Body of pancreas (tissue), 4 donors: ENCODE measurements at regions not wholly inside any gene's neighbourhood (a gene's known extent, or its start where the extent isn't known, plus 50 kb on each side); places are given as distances from the start of the nearest gene placed in this dataset.

ENCODE experiments used
- ATAC-seq: fragments of 150-250 bp; one replicate; pipeline ENCODE4 v1.9.1; 2016
- DNase-seq, 4 donors: peaks; one replicate each; pipeline ENCODE4 v3.0.0-alpha.2; 2019
- H3K27ac ChIP-seq, 4 donors: fragments of 200-600 bp; sonication (generic); 1 replicate in 3 of 4; 2 replicates in 1 of 4; pipeline versions ENCODE4 v1.5.1 to v1.6.1; 2016 to 2019; ENCODE audit warnings: mild to moderate bottlenecking in 1 of 4, mixed read lengths in 1 of 4, moderate library complexity in 1 of 4
- H3K27me3 ChIP-seq, 2 donors: fragments of 200-600 bp; sonication (generic); one replicate each; pipeline ENCODE4 v1.6.0; 2016; ENCODE audit warnings: mild to moderate bottlenecking in 1 of 2
- H3K36me3 ChIP-seq, 2 donors: fragments of 200-600 bp; sonication (generic); replicated peaks in 1 of 2; 2 replicates each; pipeline ENCODE4 v1.5.1; 2016; ENCODE audit warnings: low read depth in 2 of 2; ENCODE audit not compliant: insufficient read depth in 1 of 2
- H3K4me1 ChIP-seq: fragments of 200-600 bp; sonication (generic); one replicate; pipeline ENCODE4 v1.6.0; 2016
- H3K4me3 ChIP-seq, 2 donors: fragments of 200-600 bp; sonication (generic); 1 replicate in 1 of 2; 2 replicates in 1 of 2; pipeline ENCODE4 v1.5.1; 2016 to 2019
- H3K9me3 ChIP-seq, 3 donors: fragments of 200-600 bp; sonication (generic); 1 replicate in 2 of 3; 2 replicates in 1 of 3; pipeline ENCODE4 v1.5.1; 2016
- POLR2A ChIP-seq, 3 donors: fragments of 450-650 bp; IDR thresholded peaks; one replicate each; pipeline ENCODE4 v1.6.1; 2016; ENCODE audit warnings: antibody characterized with exemption in 3 of 3, mild to moderate bottlenecking in 2 of 3
- WGBS, 2 donors: methylation state at CpG; one replicate each; pipeline ENCODE4 v1.1.5; 2017; 5-methylcytosine and 5-hydroxymethylcytosine counted together
- intact Hi-C: fragments of 100-400 bp; cut with DNase I; formaldehyde crosslinking; loops from one replicate; pipeline ENCODE4 v1.15.1; 2023
- TF ChIP-seq, protein P1 (sequence below), 7 experiments: fragments of 450-650 bp in 4 of 7; fragments of 200-600 bp in 3 of 7; sonication (generic) in 3 of 7; IDR thresholded peaks; one replicate each; pipeline ENCODE4 v1.5.1; 2016 to 2019; ENCODE audit warnings: antibody characterized with exemption in 7 of 7

DNA sequence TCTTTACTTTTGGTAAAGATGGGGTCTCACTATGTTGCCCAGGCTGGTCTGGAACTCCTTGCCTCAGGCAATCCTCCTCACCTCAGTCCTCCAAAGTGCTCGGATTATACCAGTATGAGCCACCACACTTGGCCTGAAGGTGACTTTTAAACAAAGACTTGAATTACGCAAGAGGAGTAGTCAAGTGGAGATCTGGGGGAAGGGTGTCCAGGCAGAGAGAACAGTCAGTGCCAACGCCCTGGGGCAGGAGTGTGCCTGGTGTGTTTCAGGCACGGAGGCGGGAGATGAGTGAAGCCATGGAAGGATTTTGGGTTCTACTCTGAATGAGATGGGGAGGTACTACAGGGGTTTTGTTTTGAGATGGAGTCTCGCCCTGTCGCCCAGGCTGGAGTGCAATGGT is 82.6 kb upstream of the NPTX2 start:
- intact Hi-C loops, result no loop called here
- no peak overlapping the region for H3K4me3 ChIP-seq
- TF ChIP-seq POLR2A (IDR thresholded peaks at IDR 0.05), result no peak
- TF ChIP-seq, protein P1, sequence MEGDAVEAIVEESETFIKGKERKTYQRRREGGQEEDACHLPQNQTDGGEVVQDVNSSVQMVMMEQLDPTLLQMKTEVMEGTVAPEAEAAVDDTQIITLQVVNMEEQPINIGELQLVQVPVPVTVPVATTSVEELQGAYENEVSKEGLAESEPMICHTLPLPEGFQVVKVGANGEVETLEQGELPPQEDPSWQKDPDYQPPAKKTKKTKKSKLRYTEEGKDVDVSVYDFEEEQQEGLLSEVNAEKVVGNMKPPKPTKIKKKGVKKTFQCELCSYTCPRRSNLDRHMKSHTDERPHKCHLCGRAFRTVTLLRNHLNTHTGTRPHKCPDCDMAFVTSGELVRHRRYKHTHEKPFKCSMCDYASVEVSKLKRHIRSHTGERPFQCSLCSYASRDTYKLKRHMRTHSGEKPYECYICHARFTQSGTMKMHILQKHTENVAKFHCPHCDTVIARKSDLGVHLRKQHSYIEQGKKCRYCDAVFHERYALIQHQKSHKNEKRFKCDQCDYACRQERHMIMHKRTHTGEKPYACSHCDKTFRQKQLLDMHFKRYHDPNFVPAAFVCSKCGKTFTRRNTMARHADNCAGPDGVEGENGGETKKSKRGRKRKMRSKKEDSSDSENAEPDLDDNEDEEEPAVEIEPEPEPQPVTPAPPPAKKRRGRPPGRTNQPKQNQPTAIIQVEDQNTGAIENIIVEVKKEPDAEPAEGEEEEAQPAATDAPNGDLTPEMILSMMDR (IDR thresholded peaks at IDR 0.05), result no peak
- no peaks in the 10 kb centered on the region for H3K36me3 ChIP-seq
- no peaks in the 10 kb centered on the region for H3K27me3 ChIP-seq
- H3K4me1 ChIP-seq, result no peaks in the 10 kb centered on the region
- ATAC-seq (no peak), DNase-seq (no peak)
- 75 to 81% methylated on average over 7 of the region's 7 CpGs for WGBS, 2 donors
- H3K9me3 ChIP-seq, result no peaks in the 10 kb centered on the region
- no peak overlapping the region for H3K27ac ChIP-seq

DNA sequence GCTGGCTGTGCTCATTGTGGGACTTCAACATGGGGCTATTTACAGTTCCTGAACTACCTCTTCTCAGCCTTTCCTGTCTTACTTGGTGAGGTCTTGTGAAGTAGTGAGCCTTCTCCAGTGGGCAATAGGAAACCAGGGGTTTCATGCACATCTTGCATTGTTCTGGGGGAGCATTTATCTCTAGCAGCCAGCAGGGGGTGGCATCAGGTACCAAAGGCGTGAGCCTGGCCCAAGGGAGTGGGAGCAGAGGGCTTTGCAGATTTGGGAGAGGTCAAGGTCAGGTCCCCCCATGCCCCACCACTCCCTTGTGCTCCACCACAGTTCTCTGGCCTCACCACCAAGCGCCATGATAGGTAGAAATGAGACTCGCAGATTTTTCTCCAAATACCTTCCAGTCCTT is 85.4 kb upstream of the NPTX2 start:
- H3K36me3 ChIP-seq, result no peaks in the 10 kb centered on the region
- intact Hi-C loops, result no loop called here
- DNase-seq (no peak), ATAC-seq (no peak)
- H3K9me3 ChIP-seq, result no peaks in the 10 kb centered on the region
- H3K27ac ChIP-seq, result no peak overlapping the region
- H3K27me3 ChIP-seq, result no peaks in the 10 kb centered on the region
- 70 to 85% methylated on average over 3 of the region's 3 CpGs for WGBS, 2 donors
- H3K4me3 ChIP-seq, result no peak overlapping the region
- TF ChIP-seq POLR2A (IDR thresholded peaks at IDR 0.05), result no peak
- TF ChIP-seq, protein P1 (IDR thresholded peaks at IDR 0.05), result no peak
- no peaks in the 10 kb centered on the region for H3K4me1 ChIP-seq

DNA sequence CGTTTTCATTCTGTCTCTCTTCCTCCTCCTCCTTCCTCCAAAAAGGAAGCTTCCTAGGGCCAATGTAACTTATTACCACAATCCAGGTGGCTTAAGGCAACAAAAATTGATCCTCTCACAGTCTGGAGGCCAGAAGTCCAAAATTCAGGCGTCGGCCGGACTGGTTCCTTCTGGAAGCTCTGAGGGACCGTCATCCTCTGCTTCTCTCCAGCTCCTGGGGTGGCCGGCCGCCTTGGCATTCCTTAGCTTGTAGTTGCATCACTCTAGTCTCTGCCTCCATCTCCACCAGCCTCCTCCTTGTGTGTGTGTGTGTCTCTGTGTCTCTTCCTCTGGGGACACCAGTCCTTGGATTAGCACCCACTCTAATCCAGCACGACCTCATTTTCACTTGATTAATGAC is 89.0 kb upstream of the NPTX2 start:
- H3K27me3 ChIP-seq, result no peaks in the 10 kb centered on the region
- H3K27ac ChIP-seq, result no peak overlapping the region
- TF ChIP-seq, protein P1 (IDR thresholded peaks at IDR 0.05), result no peak
- TF ChIP-seq POLR2A (IDR thresholded peaks at IDR 0.05), result no peak
- no peak overlapping the region for H3K4me3 ChIP-seq
- 60 to 67% methylated on average over 8 of the region's 8 CpGs for WGBS, 2 donors
- no peaks in the 10 kb centered on the region for H3K4me1 ChIP-seq
- H3K9me3 ChIP-seq, result no peaks in the 10 kb centered on the region
- DNase-seq (no peak), ATAC-seq (no peak)
- H3K36me3 ChIP-seq, result no peaks in the 10 kb centered on the region
- intact Hi-C loops, result no loop called here

DNA sequence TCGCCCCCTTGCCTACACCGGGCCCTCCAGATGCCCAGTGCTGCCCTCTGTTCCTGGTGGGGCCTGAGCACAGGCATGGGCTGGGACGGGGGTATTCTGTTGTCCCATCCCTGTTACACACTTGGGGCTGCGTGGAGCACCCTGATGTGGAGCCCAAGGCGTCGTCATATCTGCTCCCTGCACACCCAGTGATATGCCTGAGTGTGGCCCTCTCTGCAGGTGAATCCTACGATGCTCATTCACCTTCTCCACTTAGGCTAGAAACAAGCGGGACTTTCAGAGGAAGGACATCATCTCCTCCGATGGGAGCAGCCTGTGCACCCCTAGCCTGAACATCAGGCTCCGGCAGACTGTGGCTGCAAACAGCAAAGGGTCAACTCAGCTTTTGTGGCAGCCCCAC is 91.0 kb upstream of the NPTX2 start:
- intact Hi-C loops, result no loop called here
- DNase-seq (no peak), ATAC-seq (no peak)
- no peak for TF ChIP-seq POLR2A (IDR thresholded peaks at IDR 0.05)
- TF ChIP-seq, protein P1 (IDR thresholded peaks at IDR 0.05), result no peak
- no peak overlapping the region for H3K27ac ChIP-seq
- 77 to 84% methylated on average over 8 to 10 of the region's 10 CpGs for WGBS, 2 donors
- H3K36me3 ChIP-seq, result no peaks in the 10 kb centered on the region
- no peaks in the 10 kb centered on the region for H3K9me3 ChIP-seq
- H3K4me3 ChIP-seq, result no peak overlapping the region
- no peaks in the 10 kb centered on the region for H3K27me3 ChIP-seq
- no peaks in the 10 kb centered on the region for H3K4me1 ChIP-seq

DNA sequence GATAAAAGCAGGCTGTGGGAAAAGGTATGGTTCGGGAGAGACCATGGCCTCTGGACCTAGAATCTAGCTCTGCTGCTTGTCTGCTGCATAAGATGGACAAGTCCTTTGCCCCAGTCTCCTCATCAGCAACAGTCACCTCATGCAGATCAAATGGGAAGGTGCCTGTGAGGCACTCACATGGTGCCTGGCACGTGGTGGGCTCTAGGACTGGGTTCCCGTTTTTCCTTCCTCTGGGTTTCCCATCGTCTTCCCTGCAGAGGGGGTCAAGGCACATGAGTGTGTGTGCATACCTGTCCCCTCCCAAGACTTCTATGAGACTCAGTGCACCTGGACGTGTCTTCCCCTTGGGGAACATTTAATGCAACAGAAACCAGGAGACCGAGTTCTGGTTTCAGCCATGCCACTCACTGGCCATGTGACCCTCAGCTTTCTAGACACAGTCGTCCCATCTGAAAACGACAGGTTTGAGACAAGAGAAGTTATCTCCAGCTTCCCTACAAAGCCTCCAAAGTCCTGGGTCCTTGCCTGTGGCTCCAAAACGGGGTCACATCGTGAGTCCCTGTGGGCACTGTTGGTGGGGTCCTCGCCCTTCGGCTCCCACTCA is 95.9 kb upstream of the NPTX2 start:
- TF ChIP-seq, protein P1 (IDR thresholded peaks at IDR 0.05), result no peak
- TF ChIP-seq POLR2A (IDR thresholded peaks at IDR 0.05), result no peak
- H3K4me3 ChIP-seq, result no peak overlapping the region
- no peak overlapping the region for H3K27ac ChIP-seq
- no peaks in the 10 kb centered on the region for H3K36me3 ChIP-seq
- intact Hi-C loops, result no loop called here
- H3K9me3 ChIP-seq, result no peaks in the 10 kb centered on the region
- DNase-seq (no peak), ATAC-seq (no peak)
- 64 to 81% methylated on average over 7 to 12 of the region's 12 CpGs for WGBS, 2 donors
- no peaks in the 10 kb centered on the region for H3K4me1 ChIP-seq
- H3K27me3 ChIP-seq, result no peaks in the 10 kb centered on the region
